ENCODE measurements at regions not wholly inside any gene's neighbourhood (a gene's known extent, or its start where the extent isn't known, plus 50 kb on each side); places are given as distances from the start of the nearest gene placed in this dataset.

DNA sequence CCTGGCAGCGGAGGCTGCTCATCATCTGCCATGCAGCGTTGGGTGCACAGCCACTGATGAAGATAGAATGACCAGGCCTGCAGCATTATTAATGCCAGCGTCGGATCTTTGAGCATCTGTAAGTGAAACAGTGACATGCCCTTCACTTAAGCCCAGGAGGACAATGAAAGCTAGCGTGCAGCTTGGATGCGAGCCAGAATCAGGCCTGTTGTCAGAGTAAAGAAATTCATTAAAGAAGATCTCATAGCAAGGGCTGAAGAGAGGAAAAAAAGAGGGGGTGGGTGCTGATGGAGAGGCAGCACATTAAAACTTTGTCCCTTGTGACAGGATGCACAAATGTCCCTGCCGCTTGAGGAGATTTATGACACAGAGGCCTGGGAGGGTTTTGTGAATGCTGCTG, 186.1 kb upstream of the MAST4 start:
- H4K8ac ChIP-seq (replicated peaks; ENCODE audit: insufficient read length, low read depth, low read length), result no peak overlapping the region
- H3K23me2 ChIP-seq (ENCODE audit: insufficient read length, low read depth, low read length, poor library complexity, severe bottlenecking), result no peaks in the 10 kb centered on the region
- no peak overlapping the region for H3K9ac ChIP-seq (ENCODE audit: extremely low read depth, insufficient read length, low read length)
- H3K27me3 ChIP-seq (ENCODE audit: insufficient read depth, low read length), result no peaks in the 10 kb centered on the region
- no peaks in the 10 kb centered on the region for H3K79me1 ChIP-seq (ENCODE audit: insufficient read depth, low read depth, low read length, poor library complexity, severe bottlenecking)
- H3K9me3 ChIP-seq (ENCODE audit: control insufficient read depth, low read depth, low read length), result no peaks in the 10 kb centered on the region
- peaks cover 6% of the 10 kb centered on the region for H3K27me3 Mint-ChIP-seq (ENCODE audit: low read depth)
- H3K27ac ChIP-seq (ENCODE audit: insufficient read length, low read depth, low read length), result no peak overlapping the region
- no peaks in the 10 kb centered on the region for H4K20me1 ChIP-seq (ENCODE audit: control insufficient read depth, insufficient read depth, insufficient read length)
- peaks cover 0 to 10% of the 10 kb centered on the region in 2 experiments; a peak in 1 of 4 replicates for H3K4me1 Mint-ChIP-seq
- no peak overlapping the region for H4K5ac ChIP-seq (ENCODE audit: insufficient read length, low read depth, low read length)
- no peak overlapping the region for H2AFZ ChIP-seq (ENCODE audit: low read length)
- DNase-seq, result no peak
- no peak overlapping the region for H2AK5ac ChIP-seq (ENCODE audit: insufficient read length, low read length)
- no peak overlapping the region for H2BK20ac ChIP-seq (ENCODE audit: low read depth, low read length, poor library complexity, severe bottlenecking)
- no peak overlapping the region for H3K23ac ChIP-seq (ENCODE audit: insufficient read length, low read depth, low read length)
- no peak overlapping the region for H3K27ac Mint-ChIP-seq
- no peak overlapping the region for H4K91ac ChIP-seq (ENCODE audit: insufficient read length, low read depth, low read length)
- WGBS (ENCODE audit: extremely low coverage, insufficient read length, low lambda C conversion rate), result no CpG with 5 or more reads among the region's 7 CpGs
- TF ChIP-seq, protein P1, sequence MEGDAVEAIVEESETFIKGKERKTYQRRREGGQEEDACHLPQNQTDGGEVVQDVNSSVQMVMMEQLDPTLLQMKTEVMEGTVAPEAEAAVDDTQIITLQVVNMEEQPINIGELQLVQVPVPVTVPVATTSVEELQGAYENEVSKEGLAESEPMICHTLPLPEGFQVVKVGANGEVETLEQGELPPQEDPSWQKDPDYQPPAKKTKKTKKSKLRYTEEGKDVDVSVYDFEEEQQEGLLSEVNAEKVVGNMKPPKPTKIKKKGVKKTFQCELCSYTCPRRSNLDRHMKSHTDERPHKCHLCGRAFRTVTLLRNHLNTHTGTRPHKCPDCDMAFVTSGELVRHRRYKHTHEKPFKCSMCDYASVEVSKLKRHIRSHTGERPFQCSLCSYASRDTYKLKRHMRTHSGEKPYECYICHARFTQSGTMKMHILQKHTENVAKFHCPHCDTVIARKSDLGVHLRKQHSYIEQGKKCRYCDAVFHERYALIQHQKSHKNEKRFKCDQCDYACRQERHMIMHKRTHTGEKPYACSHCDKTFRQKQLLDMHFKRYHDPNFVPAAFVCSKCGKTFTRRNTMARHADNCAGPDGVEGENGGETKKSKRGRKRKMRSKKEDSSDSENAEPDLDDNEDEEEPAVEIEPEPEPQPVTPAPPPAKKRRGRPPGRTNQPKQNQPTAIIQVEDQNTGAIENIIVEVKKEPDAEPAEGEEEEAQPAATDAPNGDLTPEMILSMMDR (conservative IDR thresholded peaks at IDR 0.05), result no peak
- H3K14ac ChIP-seq (ENCODE audit: insufficient read depth, low read length), result no peak overlapping the region
- H3K9me3 Mint-ChIP-seq, result peaks cover 0 to 7% of the 10 kb centered on the region in 2 experiments; a peak in 4 of 5 replicates
- no peak overlapping the region for H2BK12ac ChIP-seq (ENCODE audit: insufficient read length, low read depth, low read length)
- H3K18ac ChIP-seq (ENCODE audit: insufficient read length, low read depth, low read length), result no peak overlapping the region
- no peak overlapping the region for H2BK5ac ChIP-seq (ENCODE audit: insufficient read length, low read length)
- H3K79me2 ChIP-seq (ENCODE audit: insufficient read depth, low read length), result no peaks in the 10 kb centered on the region
- no peak overlapping the region for H3K56ac ChIP-seq (ENCODE audit: insufficient read length, low read depth, low read length)
- H2BK120ac ChIP-seq (ENCODE audit: low read depth, low read length, poor library complexity, severe bottlenecking), result no peak overlapping the region
- no peak overlapping the region for H2BK15ac ChIP-seq (ENCODE audit: low read depth, low read length)
- peaks cover 0 to 4% (median 0%) of the 10 kb centered on the region in 3 experiments; a peak in 1 of 7 replicates for H3K36me3 Mint-ChIP-seq (ENCODE audit: insufficient read depth in 1 of 3, low read depth in 3 of 3)
- no peaks in the 10 kb centered on the region for H3K4me1 ChIP-seq (ENCODE audit: insufficient read depth, low read length)
- H3T11ph ChIP-seq (ENCODE audit: low read length), result no peak overlapping the region
- H3K4me3 Mint-ChIP-seq, result no peak overlapping the region
- H3K4me2 ChIP-seq (ENCODE audit: insufficient read depth, insufficient read length, low read length), result no peak overlapping the region
- H3K4ac ChIP-seq (ENCODE audit: low read depth, low read length), result no peak overlapping the region

Data from H9 (cell line).